ENCODE measurements at regions not wholly inside any gene's neighbourhood (a gene's known extent, or its start where the extent isn't known, plus 50 kb on each side); places are given as distances from the start of the nearest gene placed in this dataset.

GRCh38 chr17:12365805-12366204, 299.9 kb upstream of the MYOCD start:
- 17% methylated on average over 4 of the region's 4 CpGs for WGBS (ENCODE audit: insufficient coverage, insufficient replicate concordance, low lambda C conversion rate, missing lambda C conversion rate)
- in situ Hi-C loops (cut with MboI), result loop anchor here (25.0 kb wide), 1 partner anchor 121 kb away; no protein-coding TSS in a partner anchor
- no peak overlapping the region for H3K27ac ChIP-seq (ENCODE audit: control insufficient read depth, insufficient read depth)
- H4K20me1 ChIP-seq (ENCODE audit: control insufficient read depth, insufficient read depth), result no peaks in the 10 kb centered on the region
- H3K4me3 ChIP-seq, result no peak overlapping the region
- SMC1A ChIA-PET (ENCODE audit: uncharacterized antibody, unreplicated experiment), result interaction anchor here (0.6 kb wide), 1 partner anchor 246 kb away, joined by 3 read pairs; no protein-coding TSS in a partner anchor
- POLR2A ChIA-PET, result no interaction called here
- H3K79me2 ChIP-seq (ENCODE audit: control insufficient read depth, insufficient read depth, low read length), result no peaks in the 10 kb centered on the region
- BruUV-seq (replicated peaks), result no TSS peak
- H3K9me3 ChIP-seq (replicated peaks; ENCODE audit: control insufficient read depth, insufficient read depth, low read length), result no peaks in the 10 kb centered on the region; the same call in 2 of the 3 replicates
- no peak overlapping the region for H2AFZ ChIP-seq (ENCODE audit: control insufficient read depth, low read depth, low read length)
- DNase-seq (ENCODE audit: low read depth, low spot score), result no peak
- H3K4me2 ChIP-seq (ENCODE audit: control insufficient read depth, insufficient read depth), result no peak overlapping the region
- ATAC-seq, result no peak
- intact Hi-C loops (cut with micrococcal nuclease; ENCODE audit: unreplicated experiment), result no loop called here
- RAD21 ChIA-PET (ENCODE audit: unreplicated experiment), result no interaction called here
- no peaks in the 10 kb centered on the region for H3K27me3 ChIP-seq (replicated peaks in 1 of 2; ENCODE audit: control insufficient read depth in 2 of 2, insufficient read depth in 2 of 2, low read length in 1 of 2)
- CTCF ChIA-PET, result no interaction called here
- H3K4me1 ChIP-seq (ENCODE audit: control insufficient read depth, insufficient read depth, low read length), result no peaks in the 10 kb centered on the region
- no peak overlapping the region for H3K9ac ChIP-seq (ENCODE audit: control insufficient read depth, insufficient read depth, low read length)
- FAIRE-seq, result no peak
- no peaks in the 10 kb centered on the region for H3K36me3 ChIP-seq (ENCODE audit: control insufficient read depth in 2 of 2, insufficient read depth in 2 of 2, low read length in 1 of 2)
- TF ChIP-seq TCF12 (IDR thresholded peaks at IDR 0.05; ENCODE audit: low read depth, low read length) (no peak), RBBP5 (conservative IDR thresholded peaks at IDR 0.05) (no peak), FOXK2 (IDR thresholded peaks at IDR 0.05) (no peak), EED (IDR thresholded peaks at IDR 0.05; ENCODE audit: low read depth) (no peak), PAX5 (IDR thresholded peaks at IDR 0.05; ENCODE audit: borderline replicate concordance, low read depth, low read length) (no peak), SPI1 (IDR thresholded peaks at IDR 0.05; ENCODE audit: borderline replicate concordance, insufficient read depth, low read depth, low read length) (no peak), POLR2A (IDR thresholded peaks at IDR 0.05; ENCODE audit: low read depth, low read length) (no peak), CREM (IDR thresholded peaks at IDR 0.05; ENCODE audit: low read depth) (no peak), NFYB (IDR thresholded peaks at IDR 0.05; ENCODE audit: insufficient read depth, low read depth, low read length) (no peak), ATF3 (IDR thresholded peaks at IDR 0.05; ENCODE audit: borderline replicate concordance, extremely low read depth, low read depth, low read length) (no peak), MAX (IDR thresholded peaks at IDR 0.05; ENCODE audit: low read depth, low read length) (no peak), ZNF384 (IDR thresholded peaks at IDR 0.05; ENCODE audit: borderline replicate concordance, low read depth, low read length) (no peak)
- TF ChIP-seq, protein P1, sequence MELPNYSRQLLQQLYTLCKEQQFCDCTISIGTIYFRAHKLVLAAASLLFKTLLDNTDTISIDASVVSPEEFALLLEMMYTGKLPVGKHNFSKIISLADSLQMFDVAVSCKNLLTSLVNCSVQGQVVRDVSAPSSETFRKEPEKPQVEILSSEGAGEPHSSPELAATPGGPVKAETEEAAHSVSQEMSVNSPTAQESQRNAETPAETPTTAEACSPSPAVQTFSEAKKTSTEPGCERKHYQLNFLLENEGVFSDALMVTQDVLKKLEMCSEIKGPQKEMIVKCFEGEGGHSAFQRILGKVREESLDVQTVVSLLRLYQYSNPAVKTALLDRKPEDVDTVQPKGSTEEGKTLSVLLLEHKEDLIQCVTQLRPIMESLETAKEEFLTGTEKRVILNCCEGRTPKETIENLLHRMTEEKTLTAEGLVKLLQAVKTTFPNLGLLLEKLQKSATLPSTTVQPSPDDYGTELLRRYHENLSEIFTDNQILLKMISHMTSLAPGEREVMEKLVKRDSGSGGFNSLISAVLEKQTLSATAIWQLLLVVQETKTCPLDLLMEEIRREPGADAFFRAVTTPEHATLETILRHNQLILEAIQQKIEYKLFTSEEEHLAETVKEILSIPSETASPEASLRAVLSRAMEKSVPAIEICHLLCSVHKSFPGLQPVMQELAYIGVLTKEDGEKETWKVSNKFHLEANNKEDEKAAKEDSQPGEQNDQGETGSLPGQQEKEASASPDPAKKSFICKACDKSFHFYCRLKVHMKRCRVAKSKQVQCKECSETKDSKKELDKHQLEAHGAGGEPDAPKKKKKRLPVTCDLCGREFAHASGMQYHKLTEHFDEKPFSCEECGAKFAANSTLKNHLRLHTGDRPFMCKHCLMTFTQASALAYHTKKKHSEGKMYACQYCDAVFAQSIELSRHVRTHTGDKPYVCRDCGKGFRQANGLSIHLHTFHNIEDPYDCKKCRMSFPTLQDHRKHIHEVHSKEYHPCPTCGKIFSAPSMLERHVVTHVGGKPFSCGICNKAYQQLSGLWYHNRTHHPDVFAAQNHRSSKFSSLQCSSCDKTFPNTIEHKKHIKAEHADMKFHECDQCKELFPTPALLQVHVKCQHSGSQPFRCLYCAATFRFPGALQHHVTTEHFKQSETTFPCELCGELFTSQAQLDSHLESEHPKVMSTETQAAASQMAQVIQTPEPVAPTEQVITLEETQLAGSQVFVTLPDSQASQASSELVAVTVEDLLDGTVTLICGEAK (IDR thresholded peaks at IDR 0.05; ENCODE audit: borderline replicate concordance), result no peak
- TF ChIP-seq, protein P2, sequence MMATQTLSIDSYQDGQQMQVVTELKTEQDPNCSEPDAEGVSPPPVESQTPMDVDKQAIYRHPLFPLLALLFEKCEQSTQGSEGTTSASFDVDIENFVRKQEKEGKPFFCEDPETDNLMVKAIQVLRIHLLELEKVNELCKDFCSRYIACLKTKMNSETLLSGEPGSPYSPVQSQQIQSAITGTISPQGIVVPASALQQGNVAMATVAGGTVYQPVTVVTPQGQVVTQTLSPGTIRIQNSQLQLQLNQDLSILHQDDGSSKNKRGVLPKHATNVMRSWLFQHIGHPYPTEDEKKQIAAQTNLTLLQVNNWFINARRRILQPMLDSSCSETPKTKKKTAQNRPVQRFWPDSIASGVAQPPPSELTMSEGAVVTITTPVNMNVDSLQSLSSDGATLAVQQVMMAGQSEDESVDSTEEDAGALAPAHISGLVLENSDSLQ (IDR thresholded peaks at IDR 0.05), result no peak
- TF ChIP-seq, protein P3, sequence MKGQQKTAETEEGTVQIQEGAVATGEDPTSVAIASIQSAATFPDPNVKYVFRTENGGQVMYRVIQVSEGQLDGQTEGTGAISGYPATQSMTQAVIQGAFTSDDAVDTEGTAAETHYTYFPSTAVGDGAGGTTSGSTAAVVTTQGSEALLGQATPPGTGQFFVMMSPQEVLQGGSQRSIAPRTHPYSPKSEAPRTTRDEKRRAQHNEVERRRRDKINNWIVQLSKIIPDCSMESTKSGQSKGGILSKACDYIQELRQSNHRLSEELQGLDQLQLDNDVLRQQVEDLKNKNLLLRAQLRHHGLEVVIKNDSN (IDR thresholded peaks at IDR 0.05; ENCODE audit: borderline replicate concordance, extremely low read length, insufficient read depth, low read depth, low read length), result no peak
- TF ChIP-seq, protein P4, sequence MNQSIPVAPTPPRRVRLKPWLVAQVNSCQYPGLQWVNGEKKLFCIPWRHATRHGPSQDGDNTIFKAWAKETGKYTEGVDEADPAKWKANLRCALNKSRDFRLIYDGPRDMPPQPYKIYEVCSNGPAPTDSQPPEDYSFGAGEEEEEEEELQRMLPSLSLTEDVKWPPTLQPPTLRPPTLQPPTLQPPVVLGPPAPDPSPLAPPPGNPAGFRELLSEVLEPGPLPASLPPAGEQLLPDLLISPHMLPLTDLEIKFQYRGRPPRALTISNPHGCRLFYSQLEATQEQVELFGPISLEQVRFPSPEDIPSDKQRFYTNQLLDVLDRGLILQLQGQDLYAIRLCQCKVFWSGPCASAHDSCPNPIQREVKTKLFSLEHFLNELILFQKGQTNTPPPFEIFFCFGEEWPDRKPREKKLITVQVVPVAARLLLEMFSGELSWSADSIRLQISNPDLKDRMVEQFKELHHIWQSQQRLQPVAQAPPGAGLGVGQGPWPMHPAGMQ (IDR thresholded peaks at IDR 0.05; ENCODE audit: borderline replicate concordance), result no peak

All from GM12878 (cell line).